ENCODE measurements at regions not wholly inside any gene's neighbourhood (a gene's known extent, or its start where the extent isn't known, plus 50 kb on each side); places are given as distances from the start of the nearest gene placed in this dataset.

DNA sequence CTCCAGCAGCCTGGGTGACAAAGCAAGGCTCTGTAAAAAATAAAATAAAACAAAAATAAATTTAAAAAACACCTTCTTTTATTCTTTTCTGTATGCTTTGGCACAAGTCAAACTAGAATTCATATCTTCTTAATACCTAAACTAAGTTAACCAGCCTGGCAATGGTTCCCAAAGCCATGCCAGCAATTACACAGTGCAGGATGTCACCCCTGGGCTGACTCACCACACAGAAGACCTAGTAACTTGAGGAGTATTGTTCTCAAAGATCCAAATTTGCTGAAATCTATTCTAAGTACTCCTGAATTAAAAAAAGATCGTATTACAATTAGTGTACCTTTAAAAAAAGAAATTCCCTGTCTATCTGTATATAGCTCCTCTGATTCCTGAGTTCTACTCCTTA, 162.7 kb upstream of the SGK1 start:
- WGBS, 2 experiments (ENCODE audit: extremely low coverage in 1 of 2, insufficient coverage in 1 of 2, insufficient read length in 1 of 2, insufficient replicate concordance in 2 of 2, low coverage in 1 of 2, low lambda C conversion rate in 2 of 2, missing lambda C conversion rate in 1 of 2), result 86% methylated on average over 1 of the region's 1 CpG; no CpG with 5 or more reads in 1 of the 2 experiments
- no peak overlapping the region for H3K18ac ChIP-seq (ENCODE audit: extremely low read depth, low read length)
- H2BK5ac ChIP-seq (ENCODE audit: low read depth, low read length), result no peak overlapping the region
- FAIRE-seq, result no peak
- no peak overlapping the region for H4K91ac ChIP-seq (replicated peaks; ENCODE audit: insufficient read length, low read length)
- no peak overlapping the region for H2AK5ac ChIP-seq (ENCODE audit: low read depth, low read length)
- peaks cover 0 to 5% (median 2%) of the 10 kb centered on the region in 4 experiments; a peak in 2 of 7 replicates for H3K4me1 ChIP-seq (replicated peaks in 1 of 4; ENCODE audit: control insufficient read depth in 3 of 4, insufficient read depth in 4 of 4, low read length in 3 of 4)
- H4K20me1 ChIP-seq (replicated peaks in 1 of 2; ENCODE audit: control insufficient read depth in 1 of 2, insufficient read depth in 2 of 2, low read length in 2 of 2), result no peaks in the 10 kb centered on the region
- ChIA-PET CTCF (ENCODE audit: partially characterized antibody) (no interaction called here), POLR2A (ENCODE audit: partially characterized antibody) (no interaction called here)
- H3K27me3 ChIP-seq (replicated peaks in 1 of 4; ENCODE audit: control insufficient read depth in 3 of 4, extremely low read depth in 1 of 4, insufficient read depth in 3 of 4, low read length in 3 of 4), result no peaks in the 10 kb centered on the region
- no peak overlapping the region for H2AFZ ChIP-seq (ENCODE audit: low read length)
- H3K4me2 ChIP-seq (ENCODE audit: insufficient read depth in 1 of 2, low read depth in 2 of 2, low read length in 2 of 2), result no peak overlapping the region
- H4K8ac ChIP-seq (ENCODE audit: extremely low read depth, insufficient read depth, low read length), result no peak overlapping the region
- no peak overlapping the region for H4K5ac ChIP-seq (ENCODE audit: insufficient read length, low read depth, low read length)
- H3K23ac ChIP-seq (ENCODE audit: insufficient read length), result no peak overlapping the region
- no peaks in the 10 kb centered on the region for H3K23me2 ChIP-seq (ENCODE audit: low read depth, low read length)
- H2BK15ac ChIP-seq (ENCODE audit: low read length), result no peak overlapping the region
- H3K4me3 ChIP-seq (ENCODE audit: extremely low read depth in 1 of 4, insufficient read depth in 2 of 4, low read depth in 3 of 4, low read length in 4 of 4), result no peak overlapping the region
- H3K79me1 ChIP-seq (ENCODE audit: low read depth, low read length), result no peaks in the 10 kb centered on the region
- H3K9me3 ChIP-seq (ENCODE audit: insufficient read depth in 2 of 2, low read depth in 1 of 2, low read length in 1 of 2), result no peaks in the 10 kb centered on the region
- no peak overlapping the region for H3K27ac ChIP-seq (ENCODE audit: low read depth, low read length)
- no peak for DNase-seq (ENCODE audit: low read depth in 1 of 2, low spot score in 2 of 2)
- no peaks in the 10 kb centered on the region for H3K36me3 ChIP-seq (ENCODE audit: control insufficient read depth in 2 of 4, insufficient read depth in 4 of 4, low read length in 3 of 4)
- H3K14ac ChIP-seq (ENCODE audit: insufficient read length), result no peak overlapping the region
- H3K4ac ChIP-seq (replicated peaks; ENCODE audit: insufficient read length, low read depth, low read length), result no peak overlapping the region
- no peak overlapping the region for H3K9ac ChIP-seq (replicated peaks in 1 of 4; ENCODE audit: extremely low read depth in 1 of 4, low read depth in 3 of 4, low read length in 3 of 4)
- no peaks in the 10 kb centered on the region for H3K79me2 ChIP-seq (ENCODE audit: control insufficient read depth in 1 of 2, insufficient read depth in 2 of 2, low read length in 2 of 2)
- H2BK120ac ChIP-seq (replicated peaks; ENCODE audit: low read depth, low read length), result no peak overlapping the region
- no peak overlapping the region for H3K56ac ChIP-seq (replicated peaks; ENCODE audit: insufficient read length, low read depth, low read length)
- no peak overlapping the region for H2BK12ac ChIP-seq (ENCODE audit: low read depth, low read length)
- no peak overlapping the region for H2BK20ac ChIP-seq (ENCODE audit: low read length)
- TF ChIP-seq TAF1 (IDR thresholded peaks at IDR 0.05; ENCODE audit: low read depth, low read length) (no peak), CBX8 (IDR thresholded peaks at IDR 0.05; ENCODE audit: borderline replicate concordance, low read depth, low read length) (no peak)
